T-helper 1 cell (primary cell): ENCODE measurements at regions not wholly inside any gene's neighbourhood (a gene's known extent, or its start where the extent isn't known, plus 50 kb on each side); places are given as distances from the start of the nearest gene placed in this dataset.

Source experiments
- DNase-seq, 5 donors: peaks; one replicate each; pipeline ENCODE4 v3.0.0-alpha.2; 2012 to 2020

GRCh38 chr15:45743426-45744235 is 108.8 kb downstream of the SQOR start:
- no peak for DNase-seq

- no peak for DNase-seq
Observed at GRCh38 chr15:45744236-45744589, 109.4 kb downstream of the SQOR start.

DNA sequence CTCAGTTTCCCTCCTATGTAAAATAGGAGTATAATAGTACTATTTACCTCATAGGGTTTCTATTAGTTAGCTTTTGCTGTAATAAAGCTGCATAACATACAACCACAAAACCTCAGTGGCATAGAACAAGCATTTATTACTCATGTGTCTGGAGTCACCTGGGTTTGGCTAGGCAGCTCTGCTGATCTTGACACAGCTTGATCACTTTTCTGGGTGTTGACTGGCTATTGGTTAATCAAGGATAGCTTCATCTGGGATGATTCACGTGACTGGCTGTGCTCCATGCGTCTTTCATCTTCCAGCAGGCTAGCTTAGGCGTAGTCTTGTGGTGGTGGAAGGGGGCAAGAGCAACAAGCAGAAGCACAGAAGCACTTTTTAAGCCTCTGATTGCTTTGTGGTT is 112.6 kb downstream of the SQOR start:
- no peak for DNase-seq

- no peak for DNase-seq
Observed at GRCh38 chr15:45751629-45752028, 116.8 kb downstream of the SQOR start.

DNA sequence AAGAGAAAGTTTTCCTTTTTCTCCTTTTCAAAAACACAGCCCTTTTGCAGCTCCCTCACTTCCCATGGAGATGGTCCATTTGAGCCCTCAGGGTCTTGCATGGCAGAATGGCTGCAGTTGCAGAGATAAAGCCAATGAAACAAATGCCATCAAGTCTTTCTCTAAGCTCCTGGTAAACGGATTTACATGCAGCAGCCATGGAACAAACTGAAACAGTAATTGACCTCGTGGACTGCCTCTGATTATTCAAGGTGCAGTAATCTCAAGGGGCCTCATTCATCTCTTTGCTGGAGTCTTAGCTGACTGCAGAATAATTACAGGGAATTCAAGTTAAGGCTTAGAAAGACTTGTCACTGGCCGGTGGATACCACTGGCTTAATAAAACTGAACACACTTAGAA is 125.1 kb downstream of the SQOR start:
- DNase-seq, result no peak

DNA sequence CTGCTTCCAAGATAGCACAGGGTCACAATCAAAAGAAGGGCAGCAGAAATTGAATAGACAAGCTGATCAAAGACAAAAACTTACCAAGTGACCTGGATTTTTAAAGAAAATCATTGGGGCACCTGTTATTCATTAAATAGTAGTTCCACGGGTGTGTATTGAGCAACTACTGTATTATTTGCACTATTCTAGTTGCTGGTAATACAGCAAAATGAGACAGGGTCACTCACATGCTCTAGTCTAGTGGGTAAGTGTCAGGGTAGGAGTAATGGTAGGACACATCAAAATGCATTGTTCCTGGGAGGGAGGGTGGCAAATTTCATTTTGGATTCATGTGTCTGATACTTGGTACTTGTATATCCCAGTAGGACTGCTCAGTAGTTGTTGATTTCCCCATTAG is 127.9 kb downstream of the SQOR start:
- DNase-seq, result no peak

- no peak for DNase-seq
Observed at GRCh38 chr15:45763170-45763869, 128.5 kb downstream of the SQOR start.

- DNase-seq, result no peak
Observed at GRCh38 chr15:45773149-45773548, 138.3 kb downstream of the SQOR start.

DNA sequence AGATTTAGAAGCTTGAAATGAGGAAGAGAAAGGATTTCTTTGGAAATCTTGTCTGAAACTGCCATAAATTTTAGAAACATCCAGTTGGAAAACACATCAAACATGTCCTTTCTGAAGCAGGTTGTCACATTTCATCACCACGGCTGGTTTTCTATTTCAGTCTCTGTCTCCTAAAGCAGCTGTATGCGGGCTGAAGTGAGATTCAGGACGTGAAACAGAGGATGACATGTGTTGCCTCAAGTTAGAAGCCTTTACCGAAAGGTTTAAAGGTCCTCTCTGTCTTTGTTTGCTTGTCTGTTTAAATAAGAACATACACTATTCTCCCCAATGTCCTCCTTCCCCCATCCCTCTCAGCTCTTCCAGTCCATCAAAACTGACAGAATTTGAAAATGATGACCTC is 141.9 kb downstream of the SQOR start:
- no peak for DNase-seq

DNA sequence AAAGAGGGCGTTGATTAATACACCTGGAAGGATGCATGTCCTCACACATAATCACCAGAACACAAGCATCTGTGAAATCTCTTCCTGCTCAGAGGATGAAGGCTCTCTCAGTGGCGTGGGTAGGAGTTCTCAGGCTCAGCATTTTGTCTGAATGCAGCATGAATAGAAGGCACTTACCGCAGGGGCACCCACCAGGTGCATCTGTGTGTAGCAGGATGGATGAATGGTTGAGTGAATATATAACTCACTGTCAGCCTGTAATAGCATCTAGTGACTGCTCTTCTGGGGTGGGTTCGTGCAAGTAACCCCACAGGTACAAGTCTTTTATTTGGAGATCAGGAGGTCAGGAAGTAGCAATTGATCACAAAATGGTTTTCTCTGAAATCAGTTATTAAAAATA is 143.0 kb downstream of the SQOR start:
- DNase-seq, result no peak

DNA sequence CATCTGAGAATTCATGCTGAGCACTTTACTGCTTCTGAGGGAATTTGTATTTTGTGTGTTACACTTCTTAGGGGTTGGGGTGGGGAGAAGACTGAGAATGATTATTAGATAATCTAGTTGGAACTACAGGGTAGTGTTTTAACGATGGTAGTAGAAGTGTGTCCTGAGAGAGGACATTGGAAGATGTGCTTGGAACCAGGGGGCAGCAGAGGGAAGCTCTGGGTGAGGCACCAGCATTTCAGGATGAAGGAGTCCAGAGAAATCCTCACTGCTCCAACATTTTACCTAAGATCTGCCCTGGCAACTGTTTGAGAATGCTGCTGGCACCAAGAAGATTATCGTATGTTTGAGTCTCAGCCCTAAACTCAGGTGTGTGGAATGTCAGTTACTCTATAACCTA is 145.5 kb downstream of the SQOR start:
- DNase-seq, result no peak

GRCh38 chr15:45784656-45785055 is 149.8 kb downstream of the SQOR start:
- no peak for DNase-seq

DNA sequence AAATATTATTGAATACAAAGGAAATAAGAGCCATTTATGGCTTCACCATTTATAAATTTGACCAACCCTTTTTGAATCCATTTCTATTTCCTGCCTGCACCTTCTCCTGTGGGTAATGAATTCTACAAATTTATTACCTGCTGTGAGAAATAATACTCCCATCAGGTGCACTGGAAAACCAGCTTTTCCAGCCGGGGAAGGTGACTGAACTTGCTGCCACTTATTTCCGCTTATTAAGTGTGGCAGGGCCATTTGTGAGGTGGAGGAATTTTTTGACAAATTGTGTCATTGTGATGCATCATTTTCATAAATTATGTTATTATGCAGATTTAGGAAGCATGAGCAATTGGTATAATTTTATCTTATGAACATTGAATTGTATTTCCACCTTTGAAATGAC is 151.1 kb downstream of the SQOR start:
- DNase-seq, result no peak

DNA sequence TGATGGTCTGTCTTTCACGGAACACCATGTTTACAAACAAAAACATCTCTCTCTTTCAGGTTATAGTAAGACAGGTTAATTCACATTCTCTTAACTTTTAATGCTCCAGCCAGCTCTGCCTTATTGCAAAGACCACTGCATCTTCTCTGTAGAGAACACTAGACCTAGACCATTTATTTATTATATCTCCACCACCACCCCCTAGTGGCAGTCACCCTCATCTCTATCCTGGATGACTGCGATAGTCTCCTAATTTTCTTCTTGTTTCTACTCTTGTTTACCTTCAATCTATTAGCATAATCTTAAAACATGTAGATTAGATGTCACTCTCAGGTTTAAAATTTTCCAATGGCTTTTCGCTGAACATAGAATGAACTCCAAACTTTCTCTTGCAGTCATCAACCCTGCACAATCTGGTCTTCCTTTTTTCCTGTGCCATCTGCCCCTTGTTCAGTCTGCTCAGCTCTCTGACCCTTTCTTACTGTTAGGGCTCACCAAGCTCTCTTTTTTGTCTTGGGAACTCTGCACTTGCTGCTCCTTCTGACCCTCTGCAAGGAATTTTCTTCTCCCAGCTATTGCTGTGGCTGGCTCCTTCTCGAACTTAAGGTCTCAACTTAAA is 155.6 kb downstream of the SQOR start:
- peak in 1 of 5 donors; percentile 3 for DNase-seq

DNA sequence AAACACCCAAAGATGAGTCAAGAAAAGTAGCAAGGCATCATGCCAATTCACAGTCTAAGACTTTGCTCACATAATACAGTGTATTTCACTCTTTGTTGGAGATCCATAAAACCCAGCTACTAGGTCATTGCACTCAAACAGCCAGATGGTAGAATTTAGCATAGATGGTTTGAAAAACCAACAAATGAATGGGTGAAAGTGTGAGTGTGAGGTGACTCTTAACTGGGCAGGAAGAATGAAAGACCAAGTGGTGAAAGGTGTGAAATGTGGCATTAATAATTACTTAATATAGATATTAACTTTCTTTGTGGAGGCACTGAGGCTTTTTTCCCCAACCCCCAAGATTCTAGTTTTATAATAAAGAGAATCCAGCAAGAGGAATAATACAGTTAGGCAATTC is 159.5 kb downstream of the SQOR start:
- no peak for DNase-seq

- DNase-seq, result no peak
Observed at GRCh38 chr15:45794712-45795439, 160.0 kb downstream of the SQOR start.

GRCh38 chr15:45795440-45796069 is 160.7 kb downstream of the SQOR start:
- peak in 1 of 5 donors; percentile 29 for DNase-seq

- no peak for DNase-seq
Observed at GRCh38 chr15:45796433-45796832, 161.6 kb downstream of the SQOR start.

DNA sequence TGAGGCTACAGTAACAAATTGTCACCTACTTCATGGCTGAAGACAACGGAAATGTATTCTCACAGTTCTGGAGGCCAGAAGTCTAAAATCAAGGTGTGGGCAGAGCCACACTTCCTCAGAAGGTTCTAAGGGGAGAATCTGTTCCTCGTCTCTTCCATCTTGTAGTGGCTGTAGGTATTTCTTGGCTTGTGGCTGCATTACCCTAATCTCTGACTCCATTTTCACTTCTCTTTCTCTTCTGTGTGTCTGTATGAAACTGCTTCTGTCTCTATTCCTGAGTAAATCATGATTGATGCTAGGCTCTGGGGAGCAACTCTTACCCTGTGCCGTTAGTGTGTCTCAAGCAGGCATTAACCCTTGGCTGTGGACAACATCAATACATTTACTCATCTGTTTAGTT is 164.7 kb downstream of the SQOR start:
- no peak for DNase-seq

DNA sequence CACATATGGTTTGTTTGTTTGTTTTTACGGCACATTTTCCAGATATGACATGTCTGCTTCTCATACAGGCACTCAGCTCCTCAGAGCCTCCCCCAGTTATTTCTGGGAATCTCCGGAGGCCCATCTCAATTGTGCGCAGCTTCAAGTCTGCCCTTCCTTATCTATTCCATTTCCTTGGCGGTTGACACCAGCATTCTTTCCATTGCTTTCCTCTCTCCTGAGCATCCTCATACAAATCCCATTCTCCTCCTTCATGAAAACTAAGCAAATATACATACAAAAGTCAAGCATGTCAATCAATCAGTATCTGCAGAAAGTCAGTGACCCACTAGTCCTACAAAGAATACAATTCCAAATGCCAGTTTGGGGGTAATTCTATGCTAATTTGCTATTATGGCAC is 166.7 kb downstream of the SQOR start:
- no peak for DNase-seq

DNA sequence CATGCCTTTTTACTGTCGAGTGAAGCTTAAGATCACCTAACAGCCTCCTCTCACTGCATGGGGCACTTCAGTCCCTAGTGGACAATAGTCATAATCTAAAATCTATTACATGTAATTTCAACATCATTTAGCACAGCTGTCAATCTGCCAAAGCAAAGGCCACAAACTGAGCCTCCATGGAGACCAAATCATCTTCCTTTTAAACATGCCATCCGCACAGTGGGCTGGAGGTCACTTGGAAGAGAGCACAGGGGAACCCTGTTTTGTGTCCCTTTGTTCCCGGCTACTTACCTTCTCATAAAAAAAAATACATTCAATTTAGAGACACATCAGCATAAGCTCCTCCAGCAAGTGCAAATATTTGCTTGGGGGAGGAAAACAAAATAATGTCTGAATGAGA is 167.3 kb downstream of the SQOR start:
- no peak for DNase-seq

- DNase-seq, result no peak
Observed at GRCh38 chr15:45804028-45804427, 169.2 kb downstream of the SQOR start.

DNA sequence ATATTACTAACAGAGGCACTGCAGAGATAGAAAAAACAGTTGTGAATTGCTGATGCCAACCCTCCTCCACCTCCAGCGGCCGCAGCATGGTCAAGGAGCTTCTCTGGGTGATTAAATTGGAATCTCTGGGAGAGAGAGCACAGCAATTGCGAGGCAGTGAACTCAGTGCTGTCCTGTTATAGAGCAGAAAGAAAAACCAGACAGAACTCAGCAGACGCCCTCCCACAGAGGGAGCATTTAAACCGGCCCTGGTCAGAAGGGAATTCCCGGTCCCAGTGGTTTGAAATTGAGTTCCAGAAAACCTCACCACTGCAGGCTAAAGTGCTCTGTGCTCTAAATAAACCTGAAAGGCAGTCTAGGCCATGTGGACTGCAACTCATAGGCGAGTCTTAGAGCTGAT is 175.4 kb downstream of the SQOR start:
- DNase-seq, result no peak
